GM04503 (cell line): ENCODE measurements at regions not wholly inside any gene's neighbourhood (a gene's known extent, or its start where the extent isn't known, plus 50 kb on each side); places are given as distances from the start of the nearest gene placed in this dataset.
"Not testable (repeated sequence)": the region's sequence is repeated elsewhere in the genome, so short reads cannot be mapped to it uniquely, and the experiment has no call there.

Source experiments
- DNase-seq: peaks from one replicate; pipeline ENCODE4 v3.0.0-alpha.2; 2012; ENCODE audit warnings: low read depth

- no peak for DNase-seq
Measured at GRCh38 chr1:30151119-30151518, 572.3 kb downstream of the MATN1 start.

- DNase-seq = no peak
Measured at GRCh38 chr1:30149226-30149625, 574.2 kb downstream of the MATN1 start.

GRCh38 chr1:30148676-30149075, 574.7 kb downstream of the MATN1 start:
- no peak for DNase-seq

- no peak for DNase-seq
Measured at GRCh38 chr1:30147188-30147587, 576.2 kb downstream of the MATN1 start.

GRCh38 chr1:30146448-30146847, 576.9 kb downstream of the MATN1 start:
- DNase-seq = no peak

GRCh38 chr1:30145723-30146303, 577.6 kb downstream of the MATN1 start:
- DNase-seq = no peak

GRCh38 chr1:30144831-30145230, 578.6 kb downstream of the MATN1 start:
- DNase-seq = no peak

- no peak for DNase-seq
Measured at GRCh38 chr1:30143517-30143916, 579.9 kb downstream of the MATN1 start.

GRCh38 chr1:30140566-30140965, 582.8 kb downstream of the MATN1 start:
- DNase-seq = no peak

GRCh38 chr1:30138891-30139290, 584.5 kb downstream of the MATN1 start:
- DNase-seq = no peak

GRCh38 chr1:30137001-30137400, 586.4 kb downstream of the MATN1 start:
- no peak for DNase-seq

GRCh38 chr1:30135698-30136097, 587.7 kb downstream of the MATN1 start:
- DNase-seq = no peak

- no peak for DNase-seq
Measured at GRCh38 chr1:30134466-30135217, 588.7 kb downstream of the MATN1 start.

- DNase-seq = no peak
Measured at GRCh38 chr1:30133414-30134055, 589.9 kb downstream of the MATN1 start.

- no peak for DNase-seq
Measured at GRCh38 chr1:30132602-30133286, 590.6 kb downstream of the MATN1 start.

- not testable (repeated sequence) for DNase-seq
Measured at GRCh38 chr1:30130566-30130965, 592.8 kb downstream of the MATN1 start.

GRCh38 chr1:30130099-30130498, 593.3 kb downstream of the MATN1 start:
- DNase-seq = no peak

- DNase-seq = no peak
Measured at GRCh38 chr1:30129421-30130055, 593.8 kb downstream of the MATN1 start.

GRCh38 chr1:30129001-30129408, 594.4 kb downstream of the MATN1 start:
- no peak for DNase-seq

- DNase-seq = no peak
Measured at GRCh38 chr1:30126848-30127247, 596.5 kb downstream of the MATN1 start.

- DNase-seq = no peak
Measured at GRCh38 chr1:30125821-30126170, 597.6 kb downstream of the MATN1 start.

GRCh38 chr1:30125021-30125820, 598.2 kb downstream of the MATN1 start:
- no peak for DNase-seq
